SK-N-SH (cell line): ENCODE measurements at regions not wholly inside any gene's neighbourhood (a gene's known extent, or its start where the extent isn't known, plus 50 kb on each side); places are given as distances from the start of the nearest gene placed in this dataset.

Experiments
- CHD2 ChIP-seq: fragments of 150-350 bp; IDR thresholded peaks from 2 replicates; pipeline ENCODE4 v1.6.1; 2018; ENCODE audit warnings: low read length; ENCODE audit not compliant: partially characterized antibody
- EP300 ChIP-seq, 2 experiments: IDR thresholded peaks; 2 replicates each; pipeline versions ENCODE4 v1.4.0 to v1.6.1; 2012; ENCODE audit warnings: borderline replicate concordance in 1 of 2, low read depth in 1 of 2, low read length in 1 of 2
- EZH2phosphoT487 ChIP-seq: fragments of 200-600 bp; sonication (generic); IDR thresholded peaks from 2 replicates; pipeline ENCODE4 v1.6.1; 2017; ENCODE audit warnings: low read depth, mixed run types, mild to moderate bottlenecking, antibody characterized with exemption, moderate library complexity, borderline replicate concordance
- FOXJ3 ChIP-seq: sonication (generic); formaldehyde crosslinking; IDR thresholded peaks from 2 replicates; pipeline ENCODE4 v1.5.1; 2020; ENCODE audit warnings: mild to moderate bottlenecking, missing genetic modification reagents
- GABPA ChIP-seq: IDR thresholded peaks from 2 replicates; pipeline ENCODE4 v1.4.0; 2012; ENCODE audit warnings: low read depth, mild to moderate bottlenecking
- MEF2A ChIP-seq: IDR thresholded peaks from 2 replicates; pipeline ENCODE4 v1.4.0; 2012; ENCODE audit warnings: low read depth, borderline replicate concordance
- NRF1 ChIP-seq: IDR thresholded peaks from 2 replicates; pipeline ENCODE4 v1.6.1; 2012; ENCODE audit warnings: low read depth, mild to moderate bottlenecking, low read length
- RAD21 ChIP-seq: IDR thresholded peaks from 2 replicates; pipeline ENCODE4 v1.6.1; 2012; ENCODE audit warnings: mild to moderate bottlenecking, low read length
- REST ChIP-seq: IDR thresholded peaks from 2 replicates; pipeline ENCODE4 v1.6.1; 2012; ENCODE audit warnings: mild to moderate bottlenecking, low read depth, low read length, moderate library complexity
- SMC3 ChIP-seq: IDR thresholded peaks from 2 replicates; pipeline ENCODE4 v1.6.1; 2012; ENCODE audit warnings: low read depth, low read length, improper control_type of control experiment
- USF1 ChIP-seq: IDR thresholded peaks from 2 replicates; pipeline ENCODE4 v1.4.0; 2012; ENCODE audit warnings: low read depth, borderline replicate concordance
- USF2 ChIP-seq: fragments of 150-350 bp; IDR thresholded peaks from 2 replicates; pipeline ENCODE4 v1.6.1; 2017; ENCODE audit warnings: antibody characterized with exemption, low read length, low read depth, borderline replicate concordance
- TF ChIP-seq, protein P1 (sequence below): fragments of 200-600 bp; sonication (generic); IDR thresholded peaks from 2 replicates; pipeline ENCODE4 v1.6.1; 2017; ENCODE audit warnings: antibody characterized with exemption, mild to moderate bottlenecking, moderate library complexity
- TF ChIP-seq, protein P2 (sequence below): fragments of 150-350 bp; IDR thresholded peaks from 2 replicates; pipeline ENCODE4 v1.6.1; 2016; ENCODE audit warnings: mild to moderate bottlenecking, low read depth, low read length

DNA sequence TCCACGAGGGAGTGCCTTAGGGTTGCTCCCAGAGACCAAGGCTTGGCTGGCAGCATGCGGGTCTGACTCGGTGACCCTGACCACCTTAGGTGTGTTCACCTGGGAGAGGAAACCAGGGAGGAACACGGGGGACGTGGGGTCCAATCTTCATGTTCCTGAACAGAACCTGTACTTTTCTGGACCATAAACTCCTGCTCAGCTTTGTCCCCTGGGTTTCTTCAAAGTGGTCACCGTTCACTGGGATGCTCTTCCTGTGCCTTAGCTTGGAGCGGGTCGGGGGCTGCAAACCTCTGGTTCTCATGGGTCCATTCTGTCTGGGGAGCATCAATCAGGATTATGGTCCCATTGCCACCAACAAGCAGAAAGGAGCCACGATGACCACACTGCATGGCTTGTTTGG lies 333.5 kb downstream of the QKI start:
- TF ChIP-seq, protein P1, sequence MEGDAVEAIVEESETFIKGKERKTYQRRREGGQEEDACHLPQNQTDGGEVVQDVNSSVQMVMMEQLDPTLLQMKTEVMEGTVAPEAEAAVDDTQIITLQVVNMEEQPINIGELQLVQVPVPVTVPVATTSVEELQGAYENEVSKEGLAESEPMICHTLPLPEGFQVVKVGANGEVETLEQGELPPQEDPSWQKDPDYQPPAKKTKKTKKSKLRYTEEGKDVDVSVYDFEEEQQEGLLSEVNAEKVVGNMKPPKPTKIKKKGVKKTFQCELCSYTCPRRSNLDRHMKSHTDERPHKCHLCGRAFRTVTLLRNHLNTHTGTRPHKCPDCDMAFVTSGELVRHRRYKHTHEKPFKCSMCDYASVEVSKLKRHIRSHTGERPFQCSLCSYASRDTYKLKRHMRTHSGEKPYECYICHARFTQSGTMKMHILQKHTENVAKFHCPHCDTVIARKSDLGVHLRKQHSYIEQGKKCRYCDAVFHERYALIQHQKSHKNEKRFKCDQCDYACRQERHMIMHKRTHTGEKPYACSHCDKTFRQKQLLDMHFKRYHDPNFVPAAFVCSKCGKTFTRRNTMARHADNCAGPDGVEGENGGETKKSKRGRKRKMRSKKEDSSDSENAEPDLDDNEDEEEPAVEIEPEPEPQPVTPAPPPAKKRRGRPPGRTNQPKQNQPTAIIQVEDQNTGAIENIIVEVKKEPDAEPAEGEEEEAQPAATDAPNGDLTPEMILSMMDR = no peak
- TF ChIP-seq SMC3 = no peak
- no peak for TF ChIP-seq RAD21
- no peak for TF ChIP-seq REST
- TF ChIP-seq USF2 = no peak
- no peak for TF ChIP-seq EP300 (IDR thresholded peaks at IDR 0.05; ENCODE audit: borderline replicate concordance in 1 of 2, low read depth in 1 of 2, low read length in 1 of 2)
- no peak for TF ChIP-seq EZH2phosphoT487
- no peak for TF ChIP-seq FOXJ3 (CRISPR knock-in tag)
- TF ChIP-seq NRF1 = no peak
- no peak for TF ChIP-seq CHD2
- TF ChIP-seq USF1 = no peak
- TF ChIP-seq, protein P2, sequence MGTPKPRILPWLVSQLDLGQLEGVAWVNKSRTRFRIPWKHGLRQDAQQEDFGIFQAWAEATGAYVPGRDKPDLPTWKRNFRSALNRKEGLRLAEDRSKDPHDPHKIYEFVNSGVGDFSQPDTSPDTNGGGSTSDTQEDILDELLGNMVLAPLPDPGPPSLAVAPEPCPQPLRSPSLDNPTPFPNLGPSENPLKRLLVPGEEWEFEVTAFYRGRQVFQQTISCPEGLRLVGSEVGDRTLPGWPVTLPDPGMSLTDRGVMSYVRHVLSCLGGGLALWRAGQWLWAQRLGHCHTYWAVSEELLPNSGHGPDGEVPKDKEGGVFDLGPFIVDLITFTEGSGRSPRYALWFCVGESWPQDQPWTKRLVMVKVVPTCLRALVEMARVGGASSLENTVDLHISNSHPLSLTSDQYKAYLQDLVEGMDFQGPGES = no peak
- TF ChIP-seq GABPA = no peak
- no peak for TF ChIP-seq MEF2A
